Epithelial cell of esophagus (primary cell): ENCODE measurements at regions not wholly inside any gene's neighbourhood (a gene's known extent, or its start where the extent isn't known, plus 50 kb on each side); places are given as distances from the start of the nearest gene placed in this dataset.

ENCODE experiments used
- DNase-seq: peaks from one replicate; pipeline ENCODE4 v3.0.0; 2010; ENCODE audit warnings: low read depth
- H3K4me3 ChIP-seq: 2 replicates; pipeline ENCODE4 v1.5.1; 2011; ENCODE audit warnings: mild to moderate bottlenecking, low read length, control low read depth
- TF ChIP-seq, protein P1 (sequence below): IDR thresholded peaks from 2 replicates; pipeline ENCODE4 v1.5.1; 2011; ENCODE audit warnings: low read depth, mild to moderate bottlenecking, low read length, control low read depth, inconsistent platforms; ENCODE audit not compliant: insufficient read depth; ENCODE audit errors: missing control alignments

- TF ChIP-seq, protein P1, sequence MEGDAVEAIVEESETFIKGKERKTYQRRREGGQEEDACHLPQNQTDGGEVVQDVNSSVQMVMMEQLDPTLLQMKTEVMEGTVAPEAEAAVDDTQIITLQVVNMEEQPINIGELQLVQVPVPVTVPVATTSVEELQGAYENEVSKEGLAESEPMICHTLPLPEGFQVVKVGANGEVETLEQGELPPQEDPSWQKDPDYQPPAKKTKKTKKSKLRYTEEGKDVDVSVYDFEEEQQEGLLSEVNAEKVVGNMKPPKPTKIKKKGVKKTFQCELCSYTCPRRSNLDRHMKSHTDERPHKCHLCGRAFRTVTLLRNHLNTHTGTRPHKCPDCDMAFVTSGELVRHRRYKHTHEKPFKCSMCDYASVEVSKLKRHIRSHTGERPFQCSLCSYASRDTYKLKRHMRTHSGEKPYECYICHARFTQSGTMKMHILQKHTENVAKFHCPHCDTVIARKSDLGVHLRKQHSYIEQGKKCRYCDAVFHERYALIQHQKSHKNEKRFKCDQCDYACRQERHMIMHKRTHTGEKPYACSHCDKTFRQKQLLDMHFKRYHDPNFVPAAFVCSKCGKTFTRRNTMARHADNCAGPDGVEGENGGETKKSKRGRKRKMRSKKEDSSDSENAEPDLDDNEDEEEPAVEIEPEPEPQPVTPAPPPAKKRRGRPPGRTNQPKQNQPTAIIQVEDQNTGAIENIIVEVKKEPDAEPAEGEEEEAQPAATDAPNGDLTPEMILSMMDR, result no peak
- no peak overlapping the region for H3K4me3 ChIP-seq
- DNase-seq, result no peak
Observed at GRCh38 chr5:169352901-169353300, 52.0 kb upstream of the SLIT3 start.

- DNase-seq, result no peak
- TF ChIP-seq, protein P1, result no peak
- H3K4me3 ChIP-seq, result no peak overlapping the region
Observed at GRCh38 chr5:169351721-169352120, 50.8 kb upstream of the SLIT3 start.

DNA sequence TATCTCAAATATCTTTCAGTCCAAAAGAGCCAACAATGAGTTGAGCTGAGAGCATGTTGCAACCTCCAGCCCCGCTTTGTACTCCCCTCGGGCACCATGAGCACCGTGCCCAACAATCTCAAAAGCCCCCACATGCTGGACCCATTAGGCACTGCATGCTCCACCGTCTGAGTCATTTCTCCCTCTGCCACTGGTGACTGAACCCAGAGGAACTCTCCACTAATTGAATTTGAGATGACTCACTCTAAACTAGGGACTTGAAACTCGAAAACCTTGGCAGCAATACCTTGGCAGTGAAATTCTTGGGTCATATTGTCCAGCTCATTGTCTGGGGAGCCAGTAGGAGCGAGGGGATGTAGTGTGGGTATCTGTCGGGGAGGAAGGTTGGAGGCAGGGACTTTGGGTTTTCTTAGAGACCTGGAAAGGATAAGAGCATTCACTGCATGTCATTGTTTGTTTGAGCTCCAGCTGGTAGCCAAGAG lies 49.9 kb upstream of the SLIT3 start:
- TF ChIP-seq, protein P1, result no peak
- DNase-seq, result peak; percentile 99
- no peak overlapping the region for H3K4me3 ChIP-seq
